NB4 (cell line): ENCODE measurements at regions not wholly inside any gene's neighbourhood (a gene's known extent, or its start where the extent isn't known, plus 50 kb on each side); places are given as distances from the start of the nearest gene placed in this dataset.

Experiments used
- CTCF ChIP-seq: IDR thresholded peaks from one replicate; pipeline ENCODE4 v1.5.1; 2012; ENCODE audit warnings: low read depth, low read length
- MYC ChIP-seq: IDR thresholded peaks from 2 replicates; pipeline ENCODE4 v1.6.1; 2011; ENCODE audit warnings: low read depth, low read length
- POLR2A ChIP-seq: IDR thresholded peaks from 2 replicates; pipeline ENCODE4 v1.6.1; 2011; ENCODE audit warnings: mild to moderate bottlenecking; ENCODE audit not compliant: insufficient read length; ENCODE audit errors: extremely low read depth
- TF ChIP-seq, protein P1 (sequence below): IDR thresholded peaks from 2 replicates; pipeline ENCODE4 v1.6.1; 2011; ENCODE audit warnings: low read depth, low read length

- TF ChIP-seq CTCF (no peak), POLR2A (no peak), MYC (no peak)
- TF ChIP-seq, protein P1, sequence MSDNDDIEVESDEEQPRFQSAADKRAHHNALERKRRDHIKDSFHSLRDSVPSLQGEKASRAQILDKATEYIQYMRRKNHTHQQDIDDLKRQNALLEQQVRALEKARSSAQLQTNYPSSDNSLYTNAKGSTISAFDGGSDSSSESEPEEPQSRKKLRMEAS, result no peak
These were observed 318.7 kb downstream of the CYP26B1 start for GRCh38 chr2:71829008-71829407.
